Spleen (tissue), 11 donors: ENCODE measurements at regions not wholly inside any gene's neighbourhood (a gene's known extent, or its start where the extent isn't known, plus 50 kb on each side); places are given as distances from the start of the nearest gene placed in this dataset.

Experiments
- DNase-seq: peaks from one replicate; pipeline ENCODE4 v3.0.0-alpha.2; 2020
- H3K27ac ChIP-seq, 8 donors: fragments of 200-600 bp; sonication (generic) in 7 of 8; 1 replicate in 4 of 8; 2 replicates in 4 of 8; pipeline versions ENCODE4 v1.5.0 to v1.8.0; 2016 to 2021; ENCODE audit warnings: inconsistent platforms in 4 of 8, mild to moderate bottlenecking in 4 of 8, moderate library complexity in 1 of 8
- H3K27me3 ChIP-seq, 7 donors: fragments of 200-600 bp; sonication (generic) in 6 of 7; replicated peaks in 1 of 7; 1 replicate in 4 of 7; 2 replicates in 3 of 7; pipeline versions ENCODE4 v1.5.0 to v1.8.0; 2016 to 2021; ENCODE audit warnings: inconsistent platforms in 3 of 7, mild to moderate bottlenecking in 1 of 7
- H3K36me3 ChIP-seq, 6 donors: fragments of 200-600 bp; sonication (generic) in 5 of 6; 1 replicate in 4 of 6; 2 replicates in 2 of 6; pipeline versions ENCODE4 v1.5.0 to v1.8.0; 2016 to 2021; ENCODE audit warnings: inconsistent platforms in 2 of 6
- H3K4me1 ChIP-seq, 6 donors: fragments of 200-600 bp; sonication (generic) in 5 of 6; 1 replicate in 3 of 6; 2 replicates in 3 of 6; pipeline versions ENCODE4 v1.5.0 to v1.8.0; 2016 to 2021; ENCODE audit warnings: inconsistent platforms in 3 of 6
- H3K4me3 ChIP-seq, 8 donors: fragments of 200-600 bp; sonication (generic) in 7 of 8; 1 replicate in 4 of 8; 2 replicates in 4 of 8; pipeline versions ENCODE4 v1.5.0 to v1.8.0; 2016 to 2021; ENCODE audit warnings: inconsistent platforms in 4 of 8, mild to moderate bottlenecking in 4 of 8, moderate library complexity in 2 of 8
- H3K9me3 ChIP-seq, 8 donors: fragments of 200-600 bp; sonication (generic) in 7 of 8; 1 replicate in 4 of 8; 2 replicates in 4 of 8; pipeline versions ENCODE4 v1.5.0 to v1.8.0; 2016 to 2021; ENCODE audit warnings: inconsistent platforms in 4 of 8
- CTCF ChIP-seq, 11 experiments: fragments of 200-600 bp in 7 of 11; fragments of 450-650 bp in 4 of 11; sonication (generic) in 4 of 11; IDR thresholded peaks in 8 of 11; conservative IDR thresholded peaks in 3 of 11; 1 replicate in 7 of 11; 2 replicates in 4 of 11; pipeline versions ENCODE4 v1.4.0 to v1.8.0; 2016 to 2021; ENCODE audit warnings: antibody characterized with exemption in 11 of 11, inconsistent platforms in 4 of 11, mild to moderate bottlenecking in 1 of 11
- POLR2A ChIP-seq, 3 donors: fragments of 450-650 bp; IDR thresholded peaks; one replicate each; pipeline ENCODE4 v1.5.1; 2017; ENCODE audit warnings: antibody characterized with exemption in 3 of 3, mild to moderate bottlenecking in 1 of 3
- POLR2AphosphoS5 ChIP-seq, 3 donors: sonication (generic); formaldehyde crosslinking; IDR thresholded peaks; one replicate each; pipeline ENCODE4 v1.5.1; 2017; ENCODE audit warnings: antibody characterized with exemption in 3 of 3
- WGBS, 5 donors: extraction: QIAGEN DNeasy Blood & Tissue Kit in 3 of 5; methylation state at CpG; one replicate each; pipeline versions ENCODE4 v1.1.5 to v1.1.7; 2013 to 2018; 5-methylcytosine and 5-hydroxymethylcytosine counted together
- intact Hi-C: fragments of 100-400 bp; cut with DNase I; formaldehyde crosslinking; loops from one replicate; pipeline ENCODE4 v1.15.0; 2023; ENCODE audit warnings: low total_unique reads
- donor health status: healthy with polysubstance abuse.
- donor health status: DM: no; HTN: no; CAD: no; lungs with moderate emphysema.
- donor health status: DM: no; HTN: no; CAD: no.
- donor health status: Bipolar disorder and iron deficiency.
- donor health status: healthy.
- donor health status: DM: no; HTN: no; CAD: no.
- donor health status: DM: yes; HTN: yes; CAD: no.

- 89 to 100% (median 94%) methylated on average over 1 of the region's 1 CpG for WGBS, 5 donors
- no peaks in the 10 kb centered on the region for H3K27me3 ChIP-seq
- H3K4me3 ChIP-seq = no peak overlapping the region
- no peaks in the 10 kb centered on the region for H3K4me1 ChIP-seq
- H3K27ac ChIP-seq = no peak overlapping the region
- TF ChIP-seq POLR2AphosphoS5 (IDR thresholded peaks at IDR 0.05) = no peak
- TF ChIP-seq CTCF (IDR thresholded peaks at IDR 0.05 in 8 of 11, conservative IDR thresholded peaks at IDR 0.05 in 3 of 11) = no peak
- TF ChIP-seq POLR2A (IDR thresholded peaks at IDR 0.05) = no peak
- DNase-seq = no peak
- no peaks in the 10 kb centered on the region for H3K9me3 ChIP-seq
- no peaks in the 10 kb centered on the region for H3K36me3 ChIP-seq
- intact Hi-C loops = no loop called here
Observed at GRCh38 chr18:25651553-25651952, 299.6 kb upstream of the ZNF521 start.

GRCh38 chr18:25650201-25650941, 298.4 kb upstream of the ZNF521 start:
- no peak for DNase-seq
- Histone ChIP-seq H3K4me3 (no peak overlapping the region), H3K27me3 (no peaks in the 10 kb centered on the region), H3K9me3 (no peaks in the 10 kb centered on the region), H3K4me1 (no peaks in the 10 kb centered on the region), H3K27ac (peak overlapping the region in 4 of 8 donors; percentile 5 to 35 (median 22)), H3K36me3 (no peaks in the 10 kb centered on the region)
- TF ChIP-seq POLR2A (IDR thresholded peaks at IDR 0.05) (no peak), CTCF (IDR thresholded peaks at IDR 0.05 in 8 of 11, conservative IDR thresholded peaks at IDR 0.05 in 3 of 11) (no peak), POLR2AphosphoS5 (IDR thresholded peaks at IDR 0.05) (no peak)
- 49 to 72% (median 71%) methylated on average over 4 of the region's 4 CpGs for WGBS, 5 donors
- intact Hi-C loops = no loop called here

GRCh38 chr18:25648716-25649260, 296.8 kb upstream of the ZNF521 start:
- no peaks in the 10 kb centered on the region for H3K36me3 ChIP-seq
- DNase-seq = no peak
- H3K4me1 ChIP-seq = no peaks in the 10 kb centered on the region
- no peak overlapping the region for H3K27ac ChIP-seq
- H3K27me3 ChIP-seq = no peaks in the 10 kb centered on the region
- intact Hi-C loops = no loop called here
- TF ChIP-seq POLR2AphosphoS5 (IDR thresholded peaks at IDR 0.05) (no peak), POLR2A (IDR thresholded peaks at IDR 0.05) (no peak), CTCF (IDR thresholded peaks at IDR 0.05 in 8 of 11, conservative IDR thresholded peaks at IDR 0.05 in 3 of 11) (no peak)
- no peaks in the 10 kb centered on the region for H3K9me3 ChIP-seq
- no peak overlapping the region for H3K4me3 ChIP-seq

- intact Hi-C loops = no loop called here
Observed at GRCh38 chr18:25647404-25647803, 295.4 kb upstream of the ZNF521 start.

More at GRCh38 chr18:25647404-25647803, 295.4 kb upstream of the ZNF521 start:
- TF ChIP-seq CTCF (IDR thresholded peaks at IDR 0.05 in 8 of 11, conservative IDR thresholded peaks at IDR 0.05 in 3 of 11) (no peak), POLR2A (IDR thresholded peaks at IDR 0.05) (no peak), POLR2AphosphoS5 (IDR thresholded peaks at IDR 0.05) (no peak)
- H3K27me3 ChIP-seq = no peaks in the 10 kb centered on the region
- H3K4me1 ChIP-seq = no peaks in the 10 kb centered on the region
- H3K36me3 ChIP-seq = no peaks in the 10 kb centered on the region
- no peak overlapping the region for H3K4me3 ChIP-seq
- H3K9me3 ChIP-seq = no peaks in the 10 kb centered on the region
- DNase-seq = no peak
- H3K27ac ChIP-seq = no peak overlapping the region
- WGBS, 5 donors = 73 to 93% (median 89%) methylated on average over 3 of the region's 3 CpGs
